KMS-11 (cell line): ENCODE measurements at regions not wholly inside any gene's neighbourhood (a gene's known extent, or its start where the extent isn't known, plus 50 kb on each side); places are given as distances from the start of the nearest gene placed in this dataset.

ENCODE experiments used
- H2AFZ ChIP-seq: fragments of 200-600 bp; sonication (generic); 2 replicates; pipeline ENCODE4 v1.6.1; 2016; ENCODE audit warnings: antibody characterized with exemption, mixed run types, low read depth
- H3K27ac ChIP-seq: fragments of 200-600 bp; sonication (generic); 2 replicates; pipeline ENCODE4 v1.6.1; 2016; ENCODE audit warnings: mild to moderate bottlenecking, mixed run types
- H3K27me3 ChIP-seq: fragments of 200-600 bp; sonication (generic); 2 replicates; pipeline ENCODE4 v1.6.1; 2017; ENCODE audit warnings: mild to moderate bottlenecking, low read depth, mixed run types, moderate library complexity; ENCODE audit not compliant: insufficient read depth
- H3K36me3 ChIP-seq: fragments of 200-600 bp; sonication (generic); 2 replicates; pipeline ENCODE4 v1.6.1; 2017; ENCODE audit warnings: mild to moderate bottlenecking, mixed run types; ENCODE audit not compliant: insufficient read depth
- H3K4me1 ChIP-seq: fragments of 200-600 bp; sonication (generic); 2 replicates; pipeline ENCODE4 v1.6.1; 2016; ENCODE audit warnings: mild to moderate bottlenecking, low read depth, mixed run types; ENCODE audit not compliant: poor library complexity, severe bottlenecking
- H3K4me2 ChIP-seq: fragments of 200-600 bp; sonication (generic); 2 replicates; pipeline ENCODE4 v1.7.0; 2016; ENCODE audit warnings: mild to moderate bottlenecking, mixed run types
- H3K4me3 ChIP-seq: fragments of 200-600 bp; sonication (generic); IDR thresholded peaks from 2 replicates; pipeline ENCODE4 v1.6.1; 2017; ENCODE audit warnings: low read depth, low read length, mixed read lengths; ENCODE audit not compliant: insufficient read depth
- H3K79me2 ChIP-seq: fragments of 200-600 bp; sonication (generic); 2 replicates; pipeline ENCODE4 v1.6.1; 2016; ENCODE audit warnings: low read depth, mixed run types; ENCODE audit not compliant: insufficient read depth
- H3K9ac ChIP-seq: fragments of 200-600 bp; sonication (generic); 2 replicates; pipeline ENCODE4 v1.6.1; 2016; ENCODE audit warnings: mild to moderate bottlenecking, mixed run types
- H4K20me1 ChIP-seq: fragments of 200-600 bp; sonication (generic); 2 replicates; pipeline ENCODE4 v1.6.1; 2016; ENCODE audit warnings: mild to moderate bottlenecking, mixed run types; ENCODE audit not compliant: insufficient read depth
- TF ChIP-seq, protein P1 (sequence below): fragments of 200-600 bp; sonication (generic); conservative IDR thresholded peaks from 2 replicates; pipeline ENCODE4 v1.6.1; 2017; ENCODE audit warnings: low read depth, mild to moderate bottlenecking, antibody characterized with exemption, low read length, moderate library complexity, mixed read lengths

DNA sequence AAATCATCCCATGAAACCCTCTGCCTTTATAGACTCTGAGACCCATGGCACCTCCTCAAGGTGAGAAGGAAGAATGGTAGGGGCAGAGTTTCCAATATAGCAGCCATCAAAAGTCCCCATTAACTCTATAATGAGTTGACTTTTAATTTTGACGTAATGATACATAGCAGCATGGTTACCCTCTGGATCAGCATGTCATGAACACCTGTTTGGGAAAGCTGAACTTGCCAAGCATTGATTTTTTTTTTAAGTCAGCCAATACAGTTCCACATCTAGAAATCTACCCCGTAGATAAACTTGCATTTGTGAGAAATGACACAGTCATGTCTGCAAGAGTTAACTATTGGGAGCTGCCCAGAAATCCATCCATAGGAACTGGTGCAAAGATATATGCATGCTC, 191.8 kb downstream of the TMEM114 start:
- Histone ChIP-seq H3K36me3 (no peaks in the 10 kb centered on the region), H3K79me2 (no peaks in the 10 kb centered on the region), H2AFZ (no peak overlapping the region), H3K9ac (no peak overlapping the region), H3K27ac (no peak overlapping the region), H4K20me1 (no peaks in the 10 kb centered on the region), H3K4me3 (no peak overlapping the region), H3K4me2 (no peak overlapping the region), H3K4me1 (no peaks in the 10 kb centered on the region), H3K27me3 (no peaks in the 10 kb centered on the region)
- TF ChIP-seq, protein P1, sequence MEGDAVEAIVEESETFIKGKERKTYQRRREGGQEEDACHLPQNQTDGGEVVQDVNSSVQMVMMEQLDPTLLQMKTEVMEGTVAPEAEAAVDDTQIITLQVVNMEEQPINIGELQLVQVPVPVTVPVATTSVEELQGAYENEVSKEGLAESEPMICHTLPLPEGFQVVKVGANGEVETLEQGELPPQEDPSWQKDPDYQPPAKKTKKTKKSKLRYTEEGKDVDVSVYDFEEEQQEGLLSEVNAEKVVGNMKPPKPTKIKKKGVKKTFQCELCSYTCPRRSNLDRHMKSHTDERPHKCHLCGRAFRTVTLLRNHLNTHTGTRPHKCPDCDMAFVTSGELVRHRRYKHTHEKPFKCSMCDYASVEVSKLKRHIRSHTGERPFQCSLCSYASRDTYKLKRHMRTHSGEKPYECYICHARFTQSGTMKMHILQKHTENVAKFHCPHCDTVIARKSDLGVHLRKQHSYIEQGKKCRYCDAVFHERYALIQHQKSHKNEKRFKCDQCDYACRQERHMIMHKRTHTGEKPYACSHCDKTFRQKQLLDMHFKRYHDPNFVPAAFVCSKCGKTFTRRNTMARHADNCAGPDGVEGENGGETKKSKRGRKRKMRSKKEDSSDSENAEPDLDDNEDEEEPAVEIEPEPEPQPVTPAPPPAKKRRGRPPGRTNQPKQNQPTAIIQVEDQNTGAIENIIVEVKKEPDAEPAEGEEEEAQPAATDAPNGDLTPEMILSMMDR, result no peak

DNA sequence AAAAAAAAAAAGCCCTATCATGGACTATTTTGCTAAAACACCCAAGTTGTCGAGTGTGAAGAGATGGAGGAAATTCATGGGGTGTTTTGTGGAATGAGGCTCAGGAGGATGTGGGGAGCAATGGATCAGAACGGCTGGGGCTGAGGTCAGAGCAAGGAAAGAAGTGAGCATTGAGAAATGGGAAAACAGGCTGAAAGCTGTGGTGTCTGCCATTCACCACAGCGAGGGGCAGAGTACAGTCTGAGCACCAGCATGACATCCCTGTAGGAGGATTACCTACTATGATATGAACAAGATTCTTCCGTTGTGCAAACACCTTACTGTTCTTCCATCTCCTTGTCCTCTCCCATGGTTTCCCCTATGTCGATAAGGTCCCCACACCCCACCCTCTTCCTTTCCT, 193.1 kb downstream of the TMEM114 start:
- TF ChIP-seq, protein P1, result no peak
- Histone ChIP-seq H3K9ac (no peak overlapping the region), H3K79me2 (no peaks in the 10 kb centered on the region), H3K4me2 (no peak overlapping the region), H3K36me3 (no peaks in the 10 kb centered on the region), H2AFZ (no peak overlapping the region), H3K27ac (no peak overlapping the region), H3K4me1 (no peaks in the 10 kb centered on the region), H3K4me3 (no peak overlapping the region), H4K20me1 (no peaks in the 10 kb centered on the region), H3K27me3 (no peaks in the 10 kb centered on the region)

DNA sequence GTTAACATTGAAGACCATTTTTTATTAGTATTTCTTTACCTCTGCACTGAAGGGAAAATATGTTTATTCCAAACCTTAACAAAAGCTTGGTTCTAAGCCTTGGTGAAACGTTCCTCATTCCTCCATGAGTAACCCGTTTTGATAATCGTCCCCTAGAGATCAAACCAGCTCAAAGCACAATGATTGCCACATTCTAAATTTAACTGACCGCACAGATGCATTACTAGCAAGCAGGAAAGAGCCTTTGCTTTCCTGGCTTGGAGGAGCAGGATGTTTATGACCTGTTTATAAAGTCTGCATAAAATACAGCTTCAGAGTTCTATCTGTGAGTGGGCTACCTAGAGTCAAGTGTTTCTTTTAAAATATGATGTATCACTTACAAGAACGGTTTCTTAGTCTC, 193.8 kb downstream of the TMEM114 start:
- Histone ChIP-seq H3K4me3 (no peak overlapping the region), H3K4me1 (no peaks in the 10 kb centered on the region)
- TF ChIP-seq, protein P1, result no peak

DNA sequence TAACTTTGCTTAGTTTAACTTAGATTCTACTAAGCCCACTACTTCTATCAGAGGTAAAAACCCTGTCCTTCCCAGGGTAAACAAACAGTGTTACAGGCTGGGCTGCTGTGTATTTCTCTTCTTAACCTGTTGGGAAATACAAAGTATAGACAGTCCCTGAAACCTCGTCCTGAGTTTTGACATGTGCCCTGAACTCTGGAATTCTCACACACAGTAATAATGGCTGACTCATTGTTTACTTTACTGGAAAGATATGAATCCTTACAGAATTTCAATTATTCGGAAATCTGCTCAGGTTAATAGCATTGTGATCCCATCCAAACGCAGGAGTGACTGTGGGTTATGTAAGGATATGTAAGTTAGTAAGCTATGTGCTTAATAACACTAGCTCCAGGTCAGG, 199.1 kb downstream of the TMEM114 start:
- Histone ChIP-seq H2AFZ (no peak overlapping the region), H3K4me1 (no peaks in the 10 kb centered on the region), H3K9ac (no peak overlapping the region), H3K36me3 (no peaks in the 10 kb centered on the region), H3K4me3 (no peak overlapping the region), H3K27ac (no peak overlapping the region), H3K27me3 (no peaks in the 10 kb centered on the region), H3K79me2 (no peaks in the 10 kb centered on the region), H3K4me2 (no peak overlapping the region), H4K20me1 (no peaks in the 10 kb centered on the region)
- TF ChIP-seq, protein P1, result no peak

More for the DNA sequence above, 193.8 kb downstream of the TMEM114 start:
- Histone ChIP-seq H3K27ac (no peak overlapping the region), H3K9ac (no peak overlapping the region), H3K79me2 (no peaks in the 10 kb centered on the region), H2AFZ (no peak overlapping the region), H3K4me2 (no peak overlapping the region), H3K27me3 (no peaks in the 10 kb centered on the region), H4K20me1 (no peaks in the 10 kb centered on the region), H3K36me3 (no peaks in the 10 kb centered on the region)
